Panc1 (cell line): ENCODE measurements at regions not wholly inside any gene's neighbourhood (a gene's known extent, or its start where the extent isn't known, plus 50 kb on each side); places are given as distances from the start of the nearest gene placed in this dataset.

Experiments used
- TCF7L2 ChIP-seq: IDR thresholded peaks from 2 replicates; pipeline ENCODE4 v1.6.1; 2011; ENCODE audit warnings: mild to moderate bottlenecking, low read depth, low read length, inconsistent platforms
- TF ChIP-seq, protein P1 (sequence below): fragments of 450-650 bp; IDR thresholded peaks from 2 replicates; pipeline ENCODE4 v1.5.1; 2017; ENCODE audit warnings: mild to moderate bottlenecking
- TF ChIP-seq, protein P2 (sequence below), 2 experiments: IDR thresholded peaks; 2 replicates each; pipeline ENCODE4 v1.6.1; 2011 to 2012; ENCODE audit warnings: low read depth in 2 of 2, control low read depth in 1 of 2, low read length in 1 of 2, mild to moderate bottlenecking in 1 of 2, moderate library complexity in 1 of 2; ENCODE audit not compliant: insufficient read depth in 1 of 2

DNA sequence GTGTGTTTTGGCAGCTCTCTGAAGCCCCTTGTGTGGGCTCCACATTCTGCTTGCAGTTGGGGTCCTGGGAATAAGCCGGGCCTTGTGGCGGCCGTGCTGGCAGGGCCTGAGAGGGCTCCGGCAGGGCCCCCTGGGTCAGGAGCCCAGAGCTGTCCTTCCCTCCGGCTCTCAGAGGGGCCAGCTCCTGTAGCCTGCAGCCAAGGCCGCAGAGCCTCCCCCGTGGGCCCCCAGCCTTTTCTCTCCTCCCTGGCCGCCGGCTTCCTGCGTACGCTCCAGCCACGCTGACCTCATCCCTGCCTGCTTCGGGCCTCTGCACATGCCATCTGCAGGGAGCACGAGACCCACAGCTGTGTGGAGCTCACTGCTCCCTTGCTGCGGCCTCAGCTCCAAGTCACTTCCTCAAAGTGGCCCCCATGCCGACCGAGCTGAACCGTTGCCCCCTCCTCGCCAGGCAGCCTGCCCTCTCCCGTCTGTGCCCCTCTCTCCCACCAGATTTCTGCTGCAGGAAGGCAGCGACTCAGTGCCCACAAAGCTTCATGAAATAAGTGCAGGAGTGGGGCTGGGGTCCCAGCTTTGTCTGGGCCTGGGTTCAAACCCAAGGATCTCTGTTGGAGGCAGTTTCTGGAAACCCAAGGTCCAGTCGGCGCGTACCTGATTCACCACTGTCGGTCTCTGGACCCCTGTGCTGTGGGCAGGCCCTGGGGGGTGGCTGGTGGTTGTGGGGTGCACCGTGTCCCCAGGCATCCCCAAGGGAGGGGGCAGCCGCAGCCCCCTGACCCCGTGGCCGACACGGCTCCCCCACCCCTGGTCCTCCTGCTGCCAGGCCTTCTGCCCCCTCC lies 57.1 kb upstream of the NKX1-1 start:
- TF ChIP-seq, protein P1, sequence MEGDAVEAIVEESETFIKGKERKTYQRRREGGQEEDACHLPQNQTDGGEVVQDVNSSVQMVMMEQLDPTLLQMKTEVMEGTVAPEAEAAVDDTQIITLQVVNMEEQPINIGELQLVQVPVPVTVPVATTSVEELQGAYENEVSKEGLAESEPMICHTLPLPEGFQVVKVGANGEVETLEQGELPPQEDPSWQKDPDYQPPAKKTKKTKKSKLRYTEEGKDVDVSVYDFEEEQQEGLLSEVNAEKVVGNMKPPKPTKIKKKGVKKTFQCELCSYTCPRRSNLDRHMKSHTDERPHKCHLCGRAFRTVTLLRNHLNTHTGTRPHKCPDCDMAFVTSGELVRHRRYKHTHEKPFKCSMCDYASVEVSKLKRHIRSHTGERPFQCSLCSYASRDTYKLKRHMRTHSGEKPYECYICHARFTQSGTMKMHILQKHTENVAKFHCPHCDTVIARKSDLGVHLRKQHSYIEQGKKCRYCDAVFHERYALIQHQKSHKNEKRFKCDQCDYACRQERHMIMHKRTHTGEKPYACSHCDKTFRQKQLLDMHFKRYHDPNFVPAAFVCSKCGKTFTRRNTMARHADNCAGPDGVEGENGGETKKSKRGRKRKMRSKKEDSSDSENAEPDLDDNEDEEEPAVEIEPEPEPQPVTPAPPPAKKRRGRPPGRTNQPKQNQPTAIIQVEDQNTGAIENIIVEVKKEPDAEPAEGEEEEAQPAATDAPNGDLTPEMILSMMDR = no peak
- no peak for TF ChIP-seq TCF7L2
- TF ChIP-seq, protein P2, sequence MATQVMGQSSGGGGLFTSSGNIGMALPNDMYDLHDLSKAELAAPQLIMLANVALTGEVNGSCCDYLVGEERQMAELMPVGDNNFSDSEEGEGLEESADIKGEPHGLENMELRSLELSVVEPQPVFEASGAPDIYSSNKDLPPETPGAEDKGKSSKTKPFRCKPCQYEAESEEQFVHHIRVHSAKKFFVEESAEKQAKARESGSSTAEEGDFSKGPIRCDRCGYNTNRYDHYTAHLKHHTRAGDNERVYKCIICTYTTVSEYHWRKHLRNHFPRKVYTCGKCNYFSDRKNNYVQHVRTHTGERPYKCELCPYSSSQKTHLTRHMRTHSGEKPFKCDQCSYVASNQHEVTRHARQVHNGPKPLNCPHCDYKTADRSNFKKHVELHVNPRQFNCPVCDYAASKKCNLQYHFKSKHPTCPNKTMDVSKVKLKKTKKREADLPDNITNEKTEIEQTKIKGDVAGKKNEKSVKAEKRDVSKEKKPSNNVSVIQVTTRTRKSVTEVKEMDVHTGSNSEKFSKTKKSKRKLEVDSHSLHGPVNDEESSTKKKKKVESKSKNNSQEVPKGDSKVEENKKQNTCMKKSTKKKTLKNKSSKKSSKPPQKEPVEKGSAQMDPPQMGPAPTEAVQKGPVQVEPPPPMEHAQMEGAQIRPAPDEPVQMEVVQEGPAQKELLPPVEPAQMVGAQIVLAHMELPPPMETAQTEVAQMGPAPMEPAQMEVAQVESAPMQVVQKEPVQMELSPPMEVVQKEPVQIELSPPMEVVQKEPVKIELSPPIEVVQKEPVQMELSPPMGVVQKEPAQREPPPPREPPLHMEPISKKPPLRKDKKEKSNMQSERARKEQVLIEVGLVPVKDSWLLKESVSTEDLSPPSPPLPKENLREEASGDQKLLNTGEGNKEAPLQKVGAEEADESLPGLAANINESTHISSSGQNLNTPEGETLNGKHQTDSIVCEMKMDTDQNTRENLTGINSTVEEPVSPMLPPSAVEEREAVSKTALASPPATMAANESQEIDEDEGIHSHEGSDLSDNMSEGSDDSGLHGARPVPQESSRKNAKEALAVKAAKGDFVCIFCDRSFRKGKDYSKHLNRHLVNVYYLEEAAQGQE (IDR thresholded peaks at IDR 0.05; ENCODE audit: insufficient read depth in 1 of 2, low read depth in 2 of 2, low read length in 1 of 2) = no peak
